A549 (cell line): ENCODE measurements at regions not wholly inside any gene's neighbourhood (a gene's known extent, or its start where the extent isn't known, plus 50 kb on each side); places are given as distances from the start of the nearest gene placed in this dataset.
"Not testable (repeated sequence)": the region's sequence is repeated elsewhere in the genome, so short reads cannot be mapped to it uniquely, and the experiment has no call there.

ENCODE experiments used
- ATAC-seq, 2 experiments: fragments of 200-7000 bp in 1 of 2; fragments of >200 bp in 1 of 2; cut with Nextera tagmentation in 1 of 2; cut with Tn5 transposase in 1 of 2; 3 replicates each; pipeline versions ENCODE4 v1.8.0 to v1.9.1; 2018 to 2020; ENCODE audit warnings: mild to moderate bottlenecking in 1 of 2, moderate library complexity in 1 of 2
- CTCF ChIA-PET: fragments of 300-600 bp; sonication (Branson Sonifier 250); formaldehyde crosslinking; extraction: SDS; loops from one replicate; lab custom pipeline; 2021; ENCODE audit warnings: antibody characterized with exemption, inconsistent platforms; lab: Yijun Ruan, JAX
- POLR2A ChIA-PET: fragments of 350-600 bp; formaldehyde crosslinking; extraction: SDS; loops from one replicate; lab custom pipeline; 2021; ENCODE audit warnings: antibody characterized with exemption, inconsistent platforms; lab: Yijun Ruan, JAX
- DNase-seq, 2 experiments: peaks; one replicate each; pipeline versions ENCODE4 v3.0.0 to v3.0.0-alpha.2; 2011 to 2016; ENCODE audit warnings: low read depth in 1 of 2, low spot score in 1 of 2
- FAIRE-seq: peaks from 2 replicates; lab custom pipeline; 2011; peaks lifted over from hg19 to GRCh38; lab: Jason Lieb, UNC
- H3K27ac ChIP-seq, 2 experiments: fragments of >200 bp; sonication (Bioruptor Twin); formaldehyde crosslinking; 3 replicates each; pipeline ENCODE4 v1.5.1; 2016 to 2017
- H3K4me1 ChIP-seq: fragments of >200 bp; sonication (Bioruptor Twin); formaldehyde crosslinking; 3 replicates; pipeline ENCODE4 v1.6.1; 2016
- H3K4me2 ChIP-seq: fragments of >200 bp; sonication (Bioruptor Twin); formaldehyde crosslinking; 3 replicates; pipeline ENCODE4 v1.6.1; 2016
- H3K4me3 ChIP-seq: fragments of >200 bp; sonication (Bioruptor Twin); formaldehyde crosslinking; 3 replicates; pipeline ENCODE4 v1.5.1; 2016
- H3K9me3 ChIP-seq: fragments of >200 bp; sonication (Bioruptor Twin); formaldehyde crosslinking; 3 replicates; pipeline ENCODE4 v1.6.1; 2016
- BCL3 ChIP-seq: fragments of >200 bp; sonication (Bioruptor Twin); formaldehyde crosslinking; IDR thresholded peaks from 3 replicates; pipeline ENCODE4 v1.6.1; 2016
- CEBPB ChIP-seq, 2 experiments: fragments of >200 bp in 1 of 2; sonication (Bioruptor Twin) in 1 of 2; formaldehyde crosslinking in 1 of 2; IDR thresholded peaks; 2 replicates each; pipeline ENCODE4 v1.6.1; 2012 to 2016
- CHD2 ChIP-seq: fragments of 150-350 bp; IDR thresholded peaks from 2 replicates; pipeline ENCODE4 v1.6.1; 2014; ENCODE audit warnings: low read length; ENCODE audit not compliant: partially characterized antibody
- CHD4 ChIP-seq: fragments of 200-600 bp; sonication (generic); IDR thresholded peaks from 2 replicates; pipeline ENCODE4 v1.6.1; 2016; ENCODE audit warnings: antibody characterized with exemption, mild to moderate bottlenecking, borderline replicate concordance
- EHF ChIP-seq: fragments of 250-450 bp; sonication (Bioruptor Pico); IDR thresholded peaks from 2 replicates; pipeline ENCODE4 v1.5.0; 2020; ENCODE audit warnings: mild to moderate bottlenecking
- FOSB ChIP-seq: fragments of 250-450 bp; sonication (Bioruptor Pico); IDR thresholded peaks from 2 replicates; pipeline ENCODE4 v1.5.0; 2020; ENCODE audit warnings: mild to moderate bottlenecking, moderate library complexity
- HOXB5 ChIP-seq: fragments of 250-450 bp; sonication (Bioruptor Pico); IDR thresholded peaks from 2 replicates; pipeline ENCODE4 v1.5.0; 2020; ENCODE audit warnings: mild to moderate bottlenecking, moderate library complexity
- JUNB ChIP-seq: fragments of >200 bp; sonication (Bioruptor Twin); formaldehyde crosslinking; IDR thresholded peaks from 2 replicates; pipeline ENCODE4 v1.6.1; 2016
- MAFK ChIP-seq: fragments of 450-650 bp; IDR thresholded peaks from 2 replicates; pipeline ENCODE4 v1.6.1; 2014; ENCODE audit not compliant: partially characterized antibody
- MAX ChIP-seq: IDR thresholded peaks from 2 replicates; pipeline ENCODE4 v1.6.1; 2012
- MYC ChIP-seq: IDR thresholded peaks from 2 replicates; pipeline ENCODE4 v1.6.1; 2012; ENCODE audit warnings: mild to moderate bottlenecking, inconsistent platforms, low read length, improper control_type of control experiment, borderline replicate concordance
- POLR2A ChIP-seq: IDR thresholded peaks from 2 replicates; pipeline ENCODE4 v1.6.1; 2012; ENCODE audit warnings: mild to moderate bottlenecking, low read length
- POLR2AphosphoS2 ChIP-seq: conservative IDR thresholded peaks from 2 replicates; pipeline ENCODE4 v1.6.1; 2012; ENCODE audit warnings: low read length, improper control_type of control experiment, inconsistent platforms
- REST ChIP-seq: fragments of 200-600 bp; sonication (generic); IDR thresholded peaks from 2 replicates; pipeline ENCODE4 v1.6.1; 2016; ENCODE audit warnings: antibody characterized with exemption, mild to moderate bottlenecking, moderate library complexity
- TP53 ChIP-seq: fragments of 250-450 bp; sonication (Bioruptor Pico); IDR thresholded peaks from 2 replicates; pipeline ENCODE4 v1.5.0; 2021; ENCODE audit warnings: mild to moderate bottlenecking, moderate library complexity
- USF2 ChIP-seq: fragments of 450-650 bp; IDR thresholded peaks from 2 replicates; pipeline ENCODE4 v1.6.1; 2014; ENCODE audit warnings: antibody characterized with exemption
- ZC3H11A ChIP-seq: fragments of 450-650 bp; IDR thresholded peaks from 2 replicates; pipeline ENCODE4 v1.6.1; 2014; ENCODE audit warnings: antibody characterized with exemption, mild to moderate bottlenecking
- WGBS: methylation state at CpG from one replicate; pipeline ENCODE4 v1.1.6; 2017; ENCODE audit errors: missing lambda C conversion rate; 5-methylcytosine and 5-hydroxymethylcytosine counted together

- POLR2A ChIA-PET, ATAC-seq, H3K4me2 ChIP-seq: not testable (repeated sequence)
Measured at GRCh38 chr17:13659051-13659450, 57.3 kb upstream of the HS3ST3A1 start.

GRCh38 chr17:13665872-13666635 lies 64.3 kb upstream of the HS3ST3A1 start:
- ChIA-PET POLR2A (no interaction called here), CTCF (interaction anchor here (0.6 to 1.6 kb wide), 2 partner anchors 10 to 72 kb away, joined by 3 to 4 read pairs; no protein-coding TSS in a partner anchor)
- H3K4me1 ChIP-seq: no peaks in the 10 kb centered on the region
- FAIRE-seq: no peak
- H3K9me3 ChIP-seq: peaks cover 32% of the 10 kb centered on the region
- peak; percentile 68 for TF ChIP-seq MAFK
- TF ChIP-seq POLR2A: no peak
- no peak overlapping the region for H3K4me3 ChIP-seq
- H3K27ac ChIP-seq: no peak overlapping the region
- H3K4me2 ChIP-seq: no peak overlapping the region
- 30% methylated on average over 21 of the region's 21 CpGs for WGBS
- no peak for ATAC-seq
- DNase-seq: no peak

More at GRCh38 chr17:13659051-13659450, 57.3 kb upstream of the HS3ST3A1 start:
- FAIRE-seq, H3K27ac ChIP-seq, CTCF ChIA-PET, H3K9me3 ChIP-seq, H3K4me3 ChIP-seq, DNase-seq, H3K4me1 ChIP-seq: not testable (repeated sequence)
- WGBS: 0% methylated on average over 3 of the region's 3 CpGs

- no peak overlapping the region for H3K4me3 ChIP-seq
- H3K4me1 ChIP-seq: no peaks in the 10 kb centered on the region
- no peak for ATAC-seq
- no peak for TF ChIP-seq BCL3
- TF ChIP-seq MAX: no peak
- TF ChIP-seq CHD2: no peak
- no peak for TF ChIP-seq EHF
- no peak for TF ChIP-seq JUNB
- TF ChIP-seq TP53 (CRISPR knock-in tag): no peak
- TF ChIP-seq REST: no peak
- TF ChIP-seq CHD4: no peak
- TF ChIP-seq ZC3H11A: no peak
- no peak for TF ChIP-seq CEBPB (IDR thresholded peaks at IDR 0.05)
- TF ChIP-seq HOXB5 (CRISPR knock-in tag): no peak
- TF ChIP-seq MYC: no peak
- no peak for TF ChIP-seq USF2
- TF ChIP-seq POLR2AphosphoS2: no peak
- no peak for TF ChIP-seq FOSB (CRISPR knock-in tag)
- ChIA-PET POLR2A (no interaction called here), CTCF (no interaction called here)
- H3K27ac ChIP-seq: no peak overlapping the region
- WGBS: 34% methylated on average over 3 of the region's 3 CpGs
- FAIRE-seq: no peak
- DNase-seq: no peak
- H3K4me2 ChIP-seq: peak overlapping the region; percentile 21; the same call in 1 of the 3 replicates
- H3K9me3 ChIP-seq: peaks cover 19% of the 10 kb centered on the region
Measured at GRCh38 chr17:13671341-13671740, 69.6 kb upstream of the HS3ST3A1 start.
